SK-N-SH (cell line): ENCODE measurements at regions not wholly inside any gene's neighbourhood (a gene's known extent, or its start where the extent isn't known, plus 50 kb on each side); places are given as distances from the start of the nearest gene placed in this dataset.

Source experiments
- CTCF ChIA-PET: fragments of 300-600, 350-600 bp; formaldehyde crosslinking; extraction: SDS; loops from one replicate; lab custom pipeline; 2021; lab: Yijun Ruan, JAX
- POLR2A ChIA-PET: fragments of 350-600 bp; sonication (Branson Sonifier 250); formaldehyde crosslinking; extraction: SDS; loops from one replicate; lab custom pipeline; 2020; ENCODE audit warnings: antibody characterized with exemption, inconsistent platforms; lab: Yijun Ruan, JAX
- DNase-seq: peaks from one replicate; pipeline ENCODE4 v3.0.0; 2012
- H2AFZ ChIP-seq: fragments of 200-600 bp; sonication (generic); 2 replicates; pipeline ENCODE4 v1.8.1; 2016; ENCODE audit warnings: antibody characterized with exemption, mild to moderate bottlenecking, low read depth
- H3F3A ChIP-seq: fragments of 200-600 bp; sonication (generic); replicated peaks from 2 replicates; pipeline ENCODE3; 2016; ENCODE audit warnings: antibody characterized with exemption, mild to moderate bottlenecking; ENCODE audit not compliant: insufficient read depth
- H3K27ac ChIP-seq, 2 experiments: fragments of 200-500 bp in 1 of 2; fragments of 200-600 bp in 1 of 2; sonication (Bioruptor generic) in 1 of 2; sonication (generic), shearing (Covaris generic) in 1 of 2; 2 replicates each; pipeline versions ENCODE4 v1.5.1 to v1.6.1; 2014 to 2016; ENCODE audit warnings: low read depth in 2 of 2, inconsistent platforms in 1 of 2, low read length in 1 of 2, mild to moderate bottlenecking in 1 of 2, mixed read lengths in 1 of 2
- H3K27me3 ChIP-seq: fragments of 200-600 bp; sonication (generic), shearing (Covaris generic); 2 replicates; pipeline ENCODE4 v1.6.1; 2016; ENCODE audit warnings: mixed run types; ENCODE audit not compliant: insufficient read depth
- H3K36me3 ChIP-seq, 2 experiments: fragments of 200-500 bp in 1 of 2; fragments of 200-600 bp in 1 of 2; sonication (Bioruptor generic) in 1 of 2; sonication (generic) in 1 of 2; replicated peaks in 1 of 2; 2 replicates each; pipeline versions ENCODE3 to v1.5.1; 2014 to 2016; ENCODE audit warnings: low read length in 1 of 2, mild to moderate bottlenecking in 1 of 2; ENCODE audit not compliant: insufficient read depth in 2 of 2, control insufficient read depth in 1 of 2
- H3K4me1 ChIP-seq, 2 experiments: fragments of 200-500 bp in 1 of 2; fragments of 200-600 bp in 1 of 2; sonication (Bioruptor generic) in 1 of 2; sonication (generic), shearing (Covaris generic) in 1 of 2; 2 replicates each; pipeline versions ENCODE4 v1.5.1 to v1.6.1; 2014 to 2016; ENCODE audit warnings: low read depth in 1 of 2, low read length in 1 of 2, mixed run types in 1 of 2; ENCODE audit not compliant: insufficient read depth in 2 of 2, control insufficient read depth in 1 of 2
- H3K4me2 ChIP-seq: fragments of 200-600 bp; sonication (generic), shearing (Covaris generic); 2 replicates; pipeline ENCODE4 v1.6.1; 2017; ENCODE audit warnings: mixed run types
- H3K4me3 ChIP-seq, 2 experiments: fragments of 200-500 bp in 1 of 2; fragments of 200-600 bp in 1 of 2; sonication (Bioruptor generic) in 1 of 2; sonication (generic), shearing (Covaris generic) in 1 of 2; 2 replicates each; pipeline versions ENCODE4 v1.5.1 to v1.8.1; 2014 to 2016; ENCODE audit warnings: low read depth in 2 of 2, inconsistent platforms in 1 of 2, low read length in 1 of 2, mild to moderate bottlenecking in 1 of 2, mixed read lengths in 1 of 2, moderate library complexity in 1 of 2
- H3K79me2 ChIP-seq: fragments of 200-600 bp; sonication (generic); 2 replicates; pipeline ENCODE4 v1.8.1; 2017; ENCODE audit warnings: mild to moderate bottlenecking; ENCODE audit not compliant: insufficient read depth
- H3K9ac ChIP-seq: fragments of 200-600 bp; sonication (generic); 2 replicates; pipeline ENCODE4 v1.6.1; 2017; ENCODE audit warnings: mixed run types
- H3K9me2 ChIP-seq: fragments of 200-600 bp; sonication (generic); 2 replicates; pipeline ENCODE4 v1.6.1; 2017; ENCODE audit warnings: mixed run types
- H3K9me3 ChIP-seq: fragments of 200-600 bp; sonication (generic); 2 replicates; pipeline ENCODE4 v1.6.1; 2017; ENCODE audit warnings: mixed run types, mild to moderate bottlenecking, moderate library complexity
- H4K20me1 ChIP-seq: fragments of 200-600 bp; sonication (generic); 2 replicates; pipeline ENCODE4 v1.6.1; 2017; ENCODE audit warnings: mild to moderate bottlenecking, mixed run types; ENCODE audit not compliant: insufficient read depth
- ELF1 ChIP-seq: IDR thresholded peaks from 2 replicates; pipeline ENCODE4 v1.4.0; 2012
- EZH2phosphoT487 ChIP-seq: fragments of 200-600 bp; sonication (generic); IDR thresholded peaks from 2 replicates; pipeline ENCODE4 v1.6.1; 2017; ENCODE audit warnings: low read depth, mixed run types, mild to moderate bottlenecking, antibody characterized with exemption, moderate library complexity, borderline replicate concordance
- MEF2A ChIP-seq: IDR thresholded peaks from 2 replicates; pipeline ENCODE4 v1.4.0; 2012; ENCODE audit warnings: low read depth, borderline replicate concordance
- MXI1 ChIP-seq: IDR thresholded peaks from 2 replicates; pipeline ENCODE4 v1.6.1; 2012; ENCODE audit warnings: mild to moderate bottlenecking, low read depth, low read length, improper control_type of control experiment
- NFIC ChIP-seq: IDR thresholded peaks from 2 replicates; pipeline ENCODE4 v1.4.0; 2012; ENCODE audit warnings: borderline replicate concordance
- PBX3 ChIP-seq: IDR thresholded peaks from 2 replicates; pipeline ENCODE4; 2012
- POLR2AphosphoS5 ChIP-seq: IDR thresholded peaks from 2 replicates; pipeline ENCODE4 v1.6.1; 2012; ENCODE audit warnings: low read depth, low read length
- RAD21 ChIP-seq: IDR thresholded peaks from 2 replicates; pipeline ENCODE4 v1.6.1; 2012; ENCODE audit warnings: mild to moderate bottlenecking, low read length
- REST ChIP-seq: IDR thresholded peaks from 2 replicates; pipeline ENCODE4 v1.6.1; 2012; ENCODE audit warnings: mild to moderate bottlenecking, low read depth, low read length, moderate library complexity
- SIN3A ChIP-seq: IDR thresholded peaks from 2 replicates; pipeline ENCODE4 v1.6.1; 2012; ENCODE audit warnings: low read depth, mild to moderate bottlenecking, low read length, moderate library complexity, borderline replicate concordance
- SMC3 ChIP-seq: IDR thresholded peaks from 2 replicates; pipeline ENCODE4 v1.6.1; 2012; ENCODE audit warnings: low read depth, low read length, improper control_type of control experiment
- TCF12 ChIP-seq: IDR thresholded peaks from 2 replicates; pipeline ENCODE4 v1.4.0; 2012
- TEAD4 ChIP-seq: IDR thresholded peaks from 2 replicates; pipeline ENCODE4 v1.4.0; 2012; ENCODE audit warnings: mild to moderate bottlenecking, borderline replicate concordance; ENCODE audit not compliant: insufficient read depth
- USF2 ChIP-seq: fragments of 150-350 bp; IDR thresholded peaks from 2 replicates; pipeline ENCODE4 v1.6.1; 2017; ENCODE audit warnings: antibody characterized with exemption, low read length, low read depth, borderline replicate concordance
- YY1 ChIP-seq: IDR thresholded peaks from 2 replicates; pipeline ENCODE4 v1.4.0; 2012; ENCODE audit warnings: low read depth, mild to moderate bottlenecking
- WGBS: methylation state at CpG from one replicate; pipeline ENCODE4 v1.1.6; 2017; ENCODE audit warnings: low lambda C conversion rate; 5-methylcytosine and 5-hydroxymethylcytosine counted together

- POLR2A ChIA-PET = no interaction called here
- no peak overlapping the region for H3K9ac ChIP-seq
- H3K79me2 ChIP-seq = no peaks in the 10 kb centered on the region
- H3K4me2 ChIP-seq = no peak overlapping the region
- no peaks in the 10 kb centered on the region for H3K27me3 ChIP-seq
- H3K4me1 ChIP-seq = no peaks in the 10 kb centered on the region
- TF ChIP-seq MEF2A (no peak), TEAD4 (no peak), NFIC (no peak), MXI1 (no peak), USF2 (no peak), YY1 (no peak), ELF1 (no peak), RAD21 (no peak), TCF12 (no peak), PBX3 (no peak), SMC3 (no peak), POLR2AphosphoS5 (no peak), REST (no peak)
- no peak overlapping the region for H2AFZ ChIP-seq
- no peak for DNase-seq
- H4K20me1 ChIP-seq = no peaks in the 10 kb centered on the region
- CTCF ChIA-PET = no interaction called here
- no peaks in the 10 kb centered on the region for H3F3A ChIP-seq
- WGBS = under 1% methylated on average over 1 of the region's 1 CpG
- no peaks in the 10 kb centered on the region for H3K9me3 ChIP-seq
- no peak overlapping the region for H3K4me3 ChIP-seq
- H3K27ac ChIP-seq = no peak overlapping the region
- H3K9me2 ChIP-seq = no peaks in the 10 kb centered on the region
- no peaks in the 10 kb centered on the region for H3K36me3 ChIP-seq
These were observed 439.4 kb downstream of the KCNJ18 start for GRCh38 chr17:22131740-22132139.

- Histone ChIP-seq H3K4me2 (no peak overlapping the region), H3K36me3 (no peaks in the 10 kb centered on the region), H3F3A (no peaks in the 10 kb centered on the region), H4K20me1 (no peaks in the 10 kb centered on the region), H3K9me2 (no peaks in the 10 kb centered on the region), H3K27ac (no peak overlapping the region), H2AFZ (no peak overlapping the region), H3K79me2 (no peaks in the 10 kb centered on the region), H3K4me1 (no peaks in the 10 kb centered on the region), H3K4me3 (no peak overlapping the region), H3K27me3 (no peaks in the 10 kb centered on the region), H3K9me3 (no peaks in the 10 kb centered on the region), H3K9ac (no peak overlapping the region)
- DNase-seq = no peak
- TF ChIP-seq POLR2AphosphoS5 (no peak), EZH2phosphoT487 (no peak), REST (no peak), SIN3A (no peak)
- WGBS = 6% methylated on average over 2 of the region's 2 CpGs
- POLR2A ChIA-PET = no interaction called here
- CTCF ChIA-PET = no interaction called here
These were observed 446.6 kb downstream of the KCNJ18 start for GRCh38 chr17:22138861-22139469.
